Neural crest cell (in vitro differentiated cells): ENCODE measurements at regions not wholly inside any gene's neighbourhood (a gene's known extent, or its start where the extent isn't known, plus 50 kb on each side); places are given as distances from the start of the nearest gene placed in this dataset.

ENCODE experiments used
- DNase-seq: peaks from one replicate; pipeline ENCODE4 v3.0.0; 2021; ENCODE audit warnings: low read depth, mixed read lengths, low spot score
- H3K27ac Mint-ChIP-seq: one replicate; pipeline ENCODE4 v1.8.0; 2021; ENCODE audit warnings: mild to moderate bottlenecking, mixed read lengths; ENCODE audit not compliant: unreplicated experiment
- H3K27me3 Mint-ChIP-seq: 2 replicates; pipeline ENCODE4 v1.8.0; 2021; ENCODE audit warnings: low read depth, mild to moderate bottlenecking, mixed read lengths
- H3K36me3 Mint-ChIP-seq: 2 replicates; pipeline ENCODE4 v1.8.0; 2021; ENCODE audit warnings: low read depth, mild to moderate bottlenecking, mixed read lengths
- H3K4me1 Mint-ChIP-seq: 2 replicates; pipeline ENCODE4 v1.8.0; 2021; ENCODE audit warnings: mixed read lengths
- H3K4me3 Mint-ChIP-seq: one replicate; pipeline ENCODE4 v1.8.0; 2021; ENCODE audit warnings: mild to moderate bottlenecking, mixed read lengths
- H3K9me3 Mint-ChIP-seq: 2 replicates; pipeline ENCODE4 v1.8.0; 2021; ENCODE audit warnings: mixed read lengths
- CTCF ChIP-seq: fragments of 200-600 bp; sonication (generic); conservative IDR thresholded peaks from 2 replicates; pipeline ENCODE4 v1.5.0; 2021; ENCODE audit warnings: antibody characterized with exemption, mild to moderate bottlenecking

GRCh38 chr20:6831461-6831860 lies 64.0 kb downstream of the BMP2 start:
- no peaks in the 10 kb centered on the region for H3K9me3 Mint-ChIP-seq
- no peaks in the 10 kb centered on the region for H3K36me3 Mint-ChIP-seq
- no peaks in the 10 kb centered on the region for H3K27me3 Mint-ChIP-seq
- H3K27ac Mint-ChIP-seq = no peak overlapping the region
- no peak overlapping the region for H3K4me3 Mint-ChIP-seq
- peaks cover 7% of the 10 kb centered on the region for H3K4me1 Mint-ChIP-seq
- TF ChIP-seq CTCF = no peak
- DNase-seq = no peak

DNA sequence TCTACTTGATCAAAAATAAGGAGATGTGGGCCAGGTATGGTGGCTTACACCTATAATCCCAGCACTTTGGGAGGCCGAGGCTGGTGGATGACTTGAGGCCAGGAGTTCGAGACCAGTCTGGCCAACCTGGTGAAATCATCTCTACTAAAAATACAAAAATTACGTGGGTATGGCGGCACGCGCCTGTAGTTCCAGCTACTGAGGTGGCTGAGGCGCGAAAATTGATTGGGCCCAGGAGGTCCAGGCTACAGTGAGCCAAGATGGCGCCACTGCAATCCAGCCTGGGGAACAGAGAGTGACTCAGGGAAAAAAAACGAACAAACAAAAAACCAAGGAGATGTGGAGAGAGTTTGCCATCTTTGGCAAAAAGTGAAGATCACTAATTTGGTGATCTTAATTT lies 65.3 kb downstream of the BMP2 start:
- Mint-ChIP-seq H3K27me3 (no peaks in the 10 kb centered on the region), H3K4me3 (no peak overlapping the region), H3K9me3 (no peaks in the 10 kb centered on the region), H3K27ac (no peak overlapping the region), H3K4me1 (peaks cover 7% of the 10 kb centered on the region), H3K36me3 (no peaks in the 10 kb centered on the region)
- DNase-seq = no peak
- no peak for TF ChIP-seq CTCF

DNA sequence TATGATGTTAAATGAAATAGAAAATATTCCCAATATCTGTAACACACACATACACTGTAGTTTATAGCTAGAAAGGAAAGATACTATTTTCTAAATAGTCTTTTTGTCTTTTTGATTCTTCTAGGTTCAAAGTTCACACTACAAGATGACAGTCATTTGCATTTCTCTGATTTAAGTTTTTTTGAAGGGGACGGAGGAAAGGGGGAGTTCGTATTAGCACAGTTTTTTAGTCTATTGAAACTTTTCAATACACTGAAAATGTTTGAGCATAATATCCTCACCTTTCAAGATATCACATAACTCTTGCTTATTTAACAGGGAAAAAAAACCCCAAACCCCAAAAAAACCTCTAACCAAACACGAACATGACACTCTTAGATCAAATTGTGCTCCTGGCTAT lies 68.1 kb downstream of the BMP2 start:
- Mint-ChIP-seq H3K27ac (no peak overlapping the region), H3K27me3 (peaks cover 4% of the 10 kb centered on the region), H3K4me1 (peaks cover 7% of the 10 kb centered on the region), H3K36me3 (no peaks in the 10 kb centered on the region), H3K9me3 (peaks cover 2% of the 10 kb centered on the region), H3K4me3 (no peak overlapping the region)
- no peak for TF ChIP-seq CTCF
- DNase-seq = no peak

DNA sequence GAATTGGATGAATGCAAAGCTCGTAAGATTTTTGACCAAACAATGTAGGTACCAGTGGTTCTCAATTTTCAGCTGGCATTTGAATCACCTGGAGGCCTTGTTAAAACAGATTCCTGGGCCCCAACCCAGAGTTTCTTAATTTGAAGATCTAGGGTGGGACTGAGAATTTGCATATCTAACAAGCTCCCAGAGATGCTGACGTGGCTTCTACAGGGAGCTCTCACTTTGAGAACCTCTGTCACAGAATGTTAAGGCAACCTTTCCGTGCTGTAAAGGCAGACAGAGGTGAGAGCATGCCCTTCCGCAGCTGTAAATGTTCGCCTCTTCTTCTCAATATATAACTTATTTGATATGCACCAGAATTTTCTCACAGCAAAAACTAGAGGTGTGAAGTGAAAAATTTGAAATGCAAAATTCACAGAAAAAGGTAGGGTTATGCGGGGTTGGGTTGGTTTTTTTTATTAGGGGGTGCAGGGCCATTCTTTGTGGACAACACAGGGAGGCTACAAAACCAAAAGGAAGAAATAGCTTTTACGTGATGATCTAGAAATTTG lies 69.4 kb downstream of the BMP2 start:
- TF ChIP-seq CTCF = no peak
- no peak for DNase-seq
- Mint-ChIP-seq H3K27ac (no peak overlapping the region), H3K27me3 (peaks cover 12% of the 10 kb centered on the region), H3K9me3 (peaks cover 2% of the 10 kb centered on the region), H3K4me3 (no peak overlapping the region), H3K4me1 (peaks cover 7% of the 10 kb centered on the region), H3K36me3 (no peaks in the 10 kb centered on the region)

DNA sequence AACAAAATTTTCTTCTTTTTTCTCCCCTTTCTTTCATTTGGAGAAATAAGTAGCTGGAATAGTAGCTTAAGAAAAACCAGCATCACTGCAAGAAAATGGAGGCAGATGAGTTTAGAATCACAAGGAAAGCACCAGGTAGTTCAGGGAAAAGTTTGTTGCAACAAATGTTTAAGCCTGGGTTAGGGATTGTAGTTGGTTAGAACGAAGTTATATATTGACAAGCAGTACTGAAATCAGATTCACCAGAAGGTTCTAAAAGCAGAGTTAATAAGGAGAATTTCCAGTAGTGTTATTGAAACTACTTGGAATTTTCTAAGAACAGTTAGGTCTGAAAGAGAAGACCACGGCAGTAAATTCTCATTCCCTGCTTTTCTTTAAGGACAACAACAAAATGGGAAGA lies 70.2 kb downstream of the BMP2 start:
- Mint-ChIP-seq H3K9me3 (peaks cover 2% of the 10 kb centered on the region), H3K4me1 (peaks cover 7% of the 10 kb centered on the region), H3K4me3 (no peak overlapping the region), H3K36me3 (no peaks in the 10 kb centered on the region), H3K27ac (no peak overlapping the region), H3K27me3 (peaks cover 20% of the 10 kb centered on the region)
- TF ChIP-seq CTCF = no peak
- DNase-seq = no peak
